Left lung (tissue), 4 donors: ENCODE measurements at regions not wholly inside any gene's neighbourhood (a gene's known extent, or its start where the extent isn't known, plus 50 kb on each side); places are given as distances from the start of the nearest gene placed in this dataset.

Experiments
- ATAC-seq: fragments of 200-7000 bp; cut with Tn5 transposase; one replicate; pipeline ENCODE4 v1.9.1; 2020; ENCODE audit warnings: moderate library complexity
- DNase-seq, 4 donors: peaks; one replicate each; pipeline ENCODE4 v3.0.0-alpha.2; 2013 to 2020
- H3K27ac ChIP-seq, 2 donors: fragments of 200-600 bp; sonication (generic) in 1 of 2; one replicate each; pipeline versions ENCODE4 v1.5.0 to v1.8.0; 2020 to 2021
- H3K27me3 ChIP-seq, 2 donors: fragments of 200-600 bp; sonication (generic) in 1 of 2; one replicate each; pipeline versions ENCODE4 v1.5.0 to v1.8.0; 2020 to 2021
- H3K36me3 ChIP-seq, 2 donors: fragments of 200-600 bp; sonication (generic) in 1 of 2; one replicate each; pipeline versions ENCODE4 v1.5.0 to v1.8.0; 2020 to 2021
- H3K4me1 ChIP-seq, 2 donors: fragments of 200-600 bp; one replicate each; pipeline ENCODE4 v1.8.0; 2021
- H3K4me3 ChIP-seq, 2 donors: fragments of 200-600 bp; sonication (generic) in 1 of 2; one replicate each; pipeline versions ENCODE4 v1.5.0 to v1.8.0; 2020 to 2021; ENCODE audit warnings: mild to moderate bottlenecking in 1 of 2
- H3K9me3 ChIP-seq, 2 donors: fragments of 200-600 bp; sonication (generic) in 1 of 2; one replicate each; pipeline versions ENCODE4 v1.5.0 to v1.8.0; 2020 to 2021
- CTCF ChIP-seq, 2 donors: fragments of 200-600 bp; sonication (generic) in 1 of 2; IDR thresholded peaks; one replicate each; pipeline versions ENCODE4 v1.5.0 to v1.8.0; 2021; ENCODE audit warnings: antibody characterized with exemption in 2 of 2
- intact Hi-C, 2 donors: fragments of 100-400 bp; cut with DNase I; formaldehyde crosslinking; loops; one replicate each; pipeline versions ENCODE4 v1.11.2 to v1.14.2; 2022
- donor health status: DM: no; HTN: yes; CAD: no.
- donor health status: DM: no; HTN: no; CAD: no.

- Histone ChIP-seq H3K4me1 (peaks cover 0 to 6% of the 10 kb centered on the region in 2 donors), H3K9me3 (no peaks in the 10 kb centered on the region), H3K27ac (no peak overlapping the region), H3K27me3 (no peaks in the 10 kb centered on the region), H3K4me3 (no peak overlapping the region), H3K36me3 (no peaks in the 10 kb centered on the region)
- TF ChIP-seq CTCF (IDR thresholded peaks at IDR 0.05) = no peak
- intact Hi-C loops = no loop called here
- no peak for ATAC-seq
- no peak for DNase-seq
These were observed 679.0 kb upstream of the ID2 start for GRCh38 chr2:8002765-8003393.

GRCh38 chr2:8003462-8004075 is 678.3 kb upstream of the ID2 start:
- peak overlapping the region; percentile 55 to 65 for H3K27ac ChIP-seq
- no peak overlapping the region for H3K4me3 ChIP-seq
- ATAC-seq = peak; percentile 79
- H3K36me3 ChIP-seq = no peaks in the 10 kb centered on the region
- H3K27me3 ChIP-seq = no peaks in the 10 kb centered on the region
- no peak for TF ChIP-seq CTCF (IDR thresholded peaks at IDR 0.05)
- peaks cover 0 to 6% of the 10 kb centered on the region in 2 donors for H3K4me1 ChIP-seq
- intact Hi-C loops = no loop called here
- H3K9me3 ChIP-seq = no peaks in the 10 kb centered on the region
- DNase-seq = peak; percentile 45 to 83 (median 67)

- peaks cover 0 to 6% of the 10 kb centered on the region in 2 donors for H3K4me1 ChIP-seq
- intact Hi-C loops = no loop called here
- no peaks in the 10 kb centered on the region for H3K9me3 ChIP-seq
- no peak for TF ChIP-seq CTCF (IDR thresholded peaks at IDR 0.05)
- no peaks in the 10 kb centered on the region for H3K36me3 ChIP-seq
- ATAC-seq (peak; percentile 72), DNase-seq (peak in 2 of 4 donors; percentile 73 to 83)
- H3K4me3 ChIP-seq = no peak overlapping the region
- no peaks in the 10 kb centered on the region for H3K27me3 ChIP-seq
- H3K27ac ChIP-seq = peak overlapping the region; percentile 55 to 65
These were observed 677.6 kb upstream of the ID2 start for GRCh38 chr2:8004250-8004681.

- intact Hi-C loops = no loop called here
- Histone ChIP-seq H3K36me3 (no peaks in the 10 kb centered on the region), H3K4me1 (peaks cover 0 to 6% of the 10 kb centered on the region in 2 donors), H3K9me3 (no peaks in the 10 kb centered on the region), H3K4me3 (no peak overlapping the region), H3K27ac (no peak overlapping the region), H3K27me3 (no peaks in the 10 kb centered on the region)
- TF ChIP-seq CTCF (IDR thresholded peaks at IDR 0.05) = no peak
- DNase-seq = no peak
- ATAC-seq = no peak
These were observed 675.7 kb upstream of the ID2 start for GRCh38 chr2:8006181-8006580.

- intact Hi-C loops = no loop called here
- Histone ChIP-seq H3K36me3 (no peaks in the 10 kb centered on the region), H3K9me3 (no peaks in the 10 kb centered on the region), H3K4me1 (peaks cover 0 to 6% of the 10 kb centered on the region in 2 donors), H3K27ac (no peak overlapping the region), H3K27me3 (no peaks in the 10 kb centered on the region), H3K4me3 (no peak overlapping the region)
- ATAC-seq (no peak), DNase-seq (no peak)
- TF ChIP-seq CTCF (IDR thresholded peaks at IDR 0.05) = no peak
These were observed 675.2 kb upstream of the ID2 start for GRCh38 chr2:8006626-8007025.
